ENCODE measurements at regions not wholly inside any gene's neighbourhood (a gene's known extent, or its start where the extent isn't known, plus 50 kb on each side); places are given as distances from the start of the nearest gene placed in this dataset.
A peak's percentile ranks its signal among the peaks of the same experiment; 100 is the strongest.

DNA sequence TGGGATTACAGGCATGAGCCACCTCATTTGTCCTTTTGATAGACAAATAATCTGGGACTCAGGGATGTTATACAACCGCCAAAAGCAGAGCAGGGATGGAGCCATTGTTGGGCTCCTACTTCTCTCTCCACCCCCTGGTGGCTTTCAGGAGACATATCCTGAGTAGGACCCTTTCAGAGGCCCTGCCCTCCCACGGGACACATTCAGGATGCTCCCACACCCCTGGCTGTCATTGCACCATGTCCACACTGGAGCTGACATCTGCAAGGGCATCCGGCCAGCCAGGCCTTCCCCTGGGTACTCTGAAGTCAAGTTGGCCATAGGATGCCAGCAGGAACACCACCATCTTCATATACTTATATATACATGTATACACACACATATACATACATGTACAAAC is 181.8 kb downstream of the SYK start:
- Histone ChIP-seq H3K27me3 (ENCODE audit: low read depth, low read length) (no peaks in the 10 kb centered on the region), H3K36me3 (ENCODE audit: control insufficient read depth in 1 of 2, insufficient read depth in 2 of 2, low read length in 2 of 2) (no peaks in the 10 kb centered on the region), H3K4me1 (ENCODE audit: control insufficient read depth in 1 of 2, insufficient read depth in 2 of 2, low read length in 2 of 2) (no peaks in the 10 kb centered on the region), H3K27ac (ENCODE audit: low read length) (no peak overlapping the region), H3K4me3 (ENCODE audit: low read depth in 1 of 2, low read length in 2 of 2) (no peak overlapping the region), H3K9me3 (ENCODE audit: control insufficient read depth in 1 of 2, low read length in 2 of 2) (no peaks in the 10 kb centered on the region)

DNA sequence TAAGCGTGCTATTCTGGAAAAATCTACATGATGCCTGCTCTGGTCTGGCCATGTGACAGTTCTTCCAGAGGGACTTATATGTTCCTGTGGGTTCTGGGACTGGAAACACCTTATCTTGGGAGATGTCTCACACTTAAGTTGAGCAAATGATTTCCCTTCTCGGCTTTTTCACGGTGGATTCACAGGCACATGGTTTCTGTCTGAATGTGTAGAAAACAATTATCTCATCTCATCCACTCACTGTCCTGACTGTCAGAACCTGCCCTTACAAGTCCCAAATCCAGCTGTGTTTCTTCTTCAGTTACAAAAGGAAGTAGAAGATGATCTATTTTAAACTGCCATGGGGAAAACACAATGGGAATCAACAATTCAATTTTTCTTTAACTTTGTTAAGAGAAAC is 184.0 kb downstream of the SYK start:
- Histone ChIP-seq H3K27ac (ENCODE audit: low read length) (no peak overlapping the region), H3K9me3 (ENCODE audit: control insufficient read depth in 1 of 2, low read length in 2 of 2) (peaks cover 0 to 4% of the 10 kb centered on the region in 2 donors), H3K4me3 (ENCODE audit: low read depth in 1 of 2, low read length in 2 of 2) (no peak overlapping the region), H3K36me3 (ENCODE audit: control insufficient read depth in 1 of 2, insufficient read depth in 2 of 2, low read length in 2 of 2) (no peaks in the 10 kb centered on the region), H3K4me1 (ENCODE audit: control insufficient read depth in 1 of 2, insufficient read depth in 2 of 2, low read length in 2 of 2) (no peaks in the 10 kb centered on the region), H3K27me3 (ENCODE audit: low read depth, low read length) (no peaks in the 10 kb centered on the region)

DNA sequence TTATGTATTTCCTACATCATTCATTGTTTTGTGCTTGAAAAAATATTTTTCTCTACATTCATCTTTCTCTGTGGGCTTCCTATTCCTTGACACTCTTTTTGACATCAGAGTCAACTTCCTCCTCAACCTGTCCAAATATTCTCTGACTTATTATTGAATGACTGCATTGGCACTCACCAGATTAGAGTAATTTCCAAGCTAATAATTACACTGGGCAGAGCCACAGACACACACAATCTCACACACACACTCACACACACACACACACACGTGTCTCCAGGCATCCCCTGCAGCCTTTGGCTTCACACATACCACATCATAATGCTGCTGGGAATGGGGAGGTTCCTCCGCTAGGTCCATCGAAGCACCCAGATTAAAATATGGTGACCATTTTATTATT is 184.5 kb downstream of the SYK start:
- Histone ChIP-seq H3K27me3 (ENCODE audit: low read depth, low read length) (no peaks in the 10 kb centered on the region), H3K4me1 (ENCODE audit: control insufficient read depth in 1 of 2, insufficient read depth in 2 of 2, low read length in 2 of 2) (no peaks in the 10 kb centered on the region), H3K36me3 (ENCODE audit: control insufficient read depth in 1 of 2, insufficient read depth in 2 of 2, low read length in 2 of 2) (no peaks in the 10 kb centered on the region), H3K4me3 (ENCODE audit: low read depth in 1 of 2, low read length in 2 of 2) (no peak overlapping the region), H3K27ac (ENCODE audit: low read length) (no peak overlapping the region), H3K9me3 (ENCODE audit: control insufficient read depth in 1 of 2, low read length in 2 of 2) (peaks cover 0 to 4% of the 10 kb centered on the region in 2 donors)

DNA sequence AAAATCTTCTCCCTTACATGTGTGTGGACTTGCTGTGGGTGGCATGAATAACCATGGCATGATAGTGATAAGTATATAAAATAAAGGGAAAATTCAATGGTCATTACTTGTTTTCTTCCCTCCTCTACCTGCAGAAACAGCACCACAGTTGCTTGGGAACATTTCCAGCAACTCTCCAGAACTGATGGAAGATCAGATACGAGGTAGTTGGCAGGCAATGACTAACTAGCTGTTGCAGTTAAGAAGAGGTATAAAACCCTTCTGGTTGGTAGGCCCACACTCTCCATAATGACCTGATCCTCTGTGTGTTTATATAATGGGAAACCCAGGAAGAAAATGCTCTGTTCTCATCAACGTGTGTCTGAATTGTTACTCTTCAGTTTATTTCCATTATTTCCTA is 185.9 kb downstream of the SYK start:
- no peak overlapping the region for H3K4me3 ChIP-seq (ENCODE audit: low read depth in 1 of 2, low read length in 2 of 2)
- peaks cover 0 to 4% of the 10 kb centered on the region in 2 donors for H3K9me3 ChIP-seq (ENCODE audit: control insufficient read depth in 1 of 2, low read length in 2 of 2)
- no peaks in the 10 kb centered on the region for H3K27me3 ChIP-seq (ENCODE audit: low read depth, low read length)
- H3K36me3 ChIP-seq (ENCODE audit: control insufficient read depth in 1 of 2, insufficient read depth in 2 of 2, low read length in 2 of 2): no peaks in the 10 kb centered on the region
- H3K27ac ChIP-seq (ENCODE audit: low read length): no peak overlapping the region
- H3K4me1 ChIP-seq (ENCODE audit: control insufficient read depth in 1 of 2, insufficient read depth in 2 of 2, low read length in 2 of 2): no peaks in the 10 kb centered on the region

DNA sequence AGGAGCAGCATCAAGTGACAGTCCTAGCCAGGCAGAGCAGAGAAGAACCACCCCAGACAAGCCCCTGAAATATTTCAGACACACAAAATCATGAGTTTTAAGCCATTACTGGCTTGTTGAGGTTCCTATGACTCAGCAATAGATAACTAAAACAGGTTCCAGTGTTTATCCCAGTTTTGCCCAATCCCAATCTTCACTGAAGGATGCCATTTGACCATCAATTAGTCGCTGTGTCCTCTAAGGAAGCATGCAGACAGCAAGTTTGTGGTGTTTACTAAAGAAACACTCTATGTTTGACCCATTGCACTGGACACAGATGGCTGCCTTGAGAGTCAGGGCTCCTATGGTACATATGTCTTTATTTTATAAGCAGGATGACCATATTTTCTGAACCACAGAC is 186.7 kb downstream of the SYK start:
- Histone ChIP-seq H3K27me3 (ENCODE audit: low read depth, low read length) (no peaks in the 10 kb centered on the region), H3K27ac (ENCODE audit: low read length) (no peak overlapping the region), H3K36me3 (ENCODE audit: control insufficient read depth in 1 of 2, insufficient read depth in 2 of 2, low read length in 2 of 2) (no peaks in the 10 kb centered on the region), H3K9me3 (ENCODE audit: control insufficient read depth in 1 of 2, low read length in 2 of 2) (peaks cover 0 to 4% of the 10 kb centered on the region in 2 donors), H3K4me1 (ENCODE audit: control insufficient read depth in 1 of 2, insufficient read depth in 2 of 2, low read length in 2 of 2) (no peaks in the 10 kb centered on the region), H3K4me3 (ENCODE audit: low read depth in 1 of 2, low read length in 2 of 2) (no peak overlapping the region)

DNA sequence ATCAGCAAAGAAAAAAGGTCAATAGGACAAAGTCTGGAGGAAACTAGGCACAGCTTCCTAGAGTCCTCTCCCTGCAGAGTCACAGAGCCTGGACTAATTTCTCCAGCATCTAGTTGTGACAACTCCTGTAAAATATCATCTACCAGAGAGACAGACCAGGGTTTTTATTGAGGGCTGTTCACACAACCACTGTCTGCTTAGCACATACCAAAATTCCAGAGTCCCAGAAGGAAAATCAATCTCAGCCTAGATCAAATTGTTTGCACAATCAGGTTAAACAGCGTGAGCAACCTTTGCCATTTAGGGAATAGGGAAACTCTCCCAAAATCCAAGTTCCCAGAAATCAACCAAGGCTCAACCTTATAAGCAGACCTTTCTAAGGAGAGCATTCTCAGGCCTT is 190.3 kb downstream of the SYK start:
- no peaks in the 10 kb centered on the region for H3K4me1 ChIP-seq (ENCODE audit: control insufficient read depth in 1 of 2, insufficient read depth in 2 of 2, low read length in 2 of 2)
- no peaks in the 10 kb centered on the region for H3K36me3 ChIP-seq (ENCODE audit: control insufficient read depth in 1 of 2, insufficient read depth in 2 of 2, low read length in 2 of 2)
- H3K27ac ChIP-seq (ENCODE audit: low read length): peak overlapping the region; percentile 62
- H3K27me3 ChIP-seq (ENCODE audit: low read depth, low read length): no peaks in the 10 kb centered on the region
- peaks cover 0 to 4% of the 10 kb centered on the region in 2 donors for H3K9me3 ChIP-seq (ENCODE audit: control insufficient read depth in 1 of 2, low read length in 2 of 2)
- no peak overlapping the region for H3K4me3 ChIP-seq (ENCODE audit: low read depth in 1 of 2, low read length in 2 of 2)

DNA sequence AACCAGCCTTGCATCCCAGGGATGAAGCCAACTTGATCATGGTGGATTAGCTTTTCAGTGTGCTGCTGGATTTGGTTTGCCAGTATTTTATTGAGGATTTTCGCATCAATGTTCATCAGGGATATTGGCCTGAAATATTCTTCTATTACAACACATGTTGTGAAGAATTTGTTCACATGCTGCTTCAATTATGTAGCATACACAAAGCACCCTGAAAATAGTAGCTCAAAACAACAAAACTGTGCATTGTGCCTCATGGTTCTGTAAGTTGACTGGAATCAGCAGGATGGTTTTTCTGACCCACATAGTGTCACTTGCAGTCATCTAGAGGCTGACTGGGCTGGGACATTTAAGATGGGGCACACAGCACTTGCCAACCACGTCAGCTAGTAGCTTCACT is 193.9 kb downstream of the SYK start:
- Histone ChIP-seq H3K4me1 (ENCODE audit: control insufficient read depth in 1 of 2, insufficient read depth in 2 of 2, low read length in 2 of 2) (no peaks in the 10 kb centered on the region), H3K4me3 (ENCODE audit: low read depth in 1 of 2, low read length in 2 of 2) (no peak overlapping the region), H3K36me3 (ENCODE audit: control insufficient read depth in 1 of 2, insufficient read depth in 2 of 2, low read length in 2 of 2) (no peaks in the 10 kb centered on the region), H3K27ac (ENCODE audit: low read length) (no peak overlapping the region), H3K27me3 (ENCODE audit: low read depth, low read length) (no peaks in the 10 kb centered on the region), H3K9me3 (ENCODE audit: control insufficient read depth in 1 of 2, low read length in 2 of 2) (no peaks in the 10 kb centered on the region)

DNA sequence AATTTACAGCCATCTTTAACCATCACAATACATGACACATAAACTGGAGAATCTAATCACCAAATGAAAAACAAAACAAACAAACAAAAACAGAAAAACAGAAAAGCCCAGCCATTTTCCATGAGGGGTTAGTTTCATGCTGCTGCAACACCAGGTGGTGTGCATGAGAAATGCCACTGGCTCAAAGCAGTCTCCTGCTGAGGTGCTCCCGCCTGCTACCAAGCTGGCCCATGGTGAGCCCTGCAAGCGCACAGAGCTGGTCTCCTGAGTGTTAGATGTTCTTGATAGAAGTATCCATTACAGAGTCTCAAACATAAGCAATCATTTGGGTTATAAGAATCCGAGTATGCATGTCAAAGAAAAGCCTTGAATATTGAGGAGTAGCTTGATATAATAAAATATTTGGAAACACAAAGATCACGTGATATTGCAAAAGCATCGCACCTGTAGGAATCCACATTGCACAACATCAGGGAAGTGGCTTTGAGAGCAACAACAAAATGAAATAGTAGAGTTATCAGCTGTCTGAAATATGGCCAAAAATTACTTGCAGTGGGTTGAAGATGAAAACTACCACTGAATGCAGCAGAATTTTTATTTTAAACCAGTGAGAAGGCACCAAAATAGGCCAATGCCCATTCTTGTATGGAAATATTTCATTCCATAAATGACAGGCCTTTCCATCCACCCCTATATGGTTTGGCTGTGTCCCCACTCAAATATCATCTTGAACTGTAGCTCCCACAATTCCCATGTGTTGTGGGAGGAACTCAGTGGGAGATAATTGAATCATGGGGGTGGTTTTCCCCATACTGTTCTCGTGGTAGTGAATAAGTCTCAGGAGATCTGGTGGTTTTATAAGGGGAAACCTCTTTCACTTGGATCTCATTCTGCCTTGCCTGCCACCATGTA is 194.8 kb downstream of the SYK start:
- Histone ChIP-seq H3K9me3 (ENCODE audit: control insufficient read depth in 1 of 2, low read length in 2 of 2) (no peaks in the 10 kb centered on the region), H3K27me3 (ENCODE audit: low read depth, low read length) (no peaks in the 10 kb centered on the region), H3K4me3 (ENCODE audit: low read depth in 1 of 2, low read length in 2 of 2) (no peak overlapping the region), H3K4me1 (ENCODE audit: control insufficient read depth in 1 of 2, insufficient read depth in 2 of 2, low read length in 2 of 2) (no peaks in the 10 kb centered on the region), H3K27ac (ENCODE audit: low read length) (no peak overlapping the region), H3K36me3 (ENCODE audit: control insufficient read depth in 1 of 2, insufficient read depth in 2 of 2, low read length in 2 of 2) (no peaks in the 10 kb centered on the region)

DNA sequence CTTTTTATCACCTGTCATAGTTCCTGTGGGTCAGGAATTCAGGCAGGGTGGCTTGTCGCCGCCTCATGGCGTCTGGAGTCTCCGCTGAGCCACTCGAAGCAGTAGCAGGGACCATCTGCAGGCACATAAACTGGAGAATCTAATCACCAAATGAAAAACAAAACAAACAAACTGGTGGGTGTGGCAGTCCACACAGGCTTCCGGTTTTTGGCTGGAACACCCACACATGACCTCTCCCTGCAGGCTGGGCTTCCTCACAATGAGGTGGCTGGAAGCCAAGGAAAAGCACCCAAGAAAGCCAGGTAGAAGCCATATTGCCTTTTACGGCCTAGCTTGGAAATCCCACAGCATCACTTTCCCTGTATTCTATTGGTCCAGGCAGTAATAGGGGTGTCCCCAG is 197.0 kb downstream of the SYK start:
- Histone ChIP-seq H3K4me3 (ENCODE audit: low read depth in 1 of 2, low read length in 2 of 2) (no peak overlapping the region), H3K9me3 (ENCODE audit: control insufficient read depth in 1 of 2, low read length in 2 of 2) (no peaks in the 10 kb centered on the region), H3K27me3 (ENCODE audit: low read depth, low read length) (no peaks in the 10 kb centered on the region), H3K4me1 (ENCODE audit: control insufficient read depth in 1 of 2, insufficient read depth in 2 of 2, low read length in 2 of 2) (no peaks in the 10 kb centered on the region), H3K27ac (ENCODE audit: low read length) (no peak overlapping the region), H3K36me3 (ENCODE audit: control insufficient read depth in 1 of 2, insufficient read depth in 2 of 2, low read length in 2 of 2) (no peaks in the 10 kb centered on the region)

DNA sequence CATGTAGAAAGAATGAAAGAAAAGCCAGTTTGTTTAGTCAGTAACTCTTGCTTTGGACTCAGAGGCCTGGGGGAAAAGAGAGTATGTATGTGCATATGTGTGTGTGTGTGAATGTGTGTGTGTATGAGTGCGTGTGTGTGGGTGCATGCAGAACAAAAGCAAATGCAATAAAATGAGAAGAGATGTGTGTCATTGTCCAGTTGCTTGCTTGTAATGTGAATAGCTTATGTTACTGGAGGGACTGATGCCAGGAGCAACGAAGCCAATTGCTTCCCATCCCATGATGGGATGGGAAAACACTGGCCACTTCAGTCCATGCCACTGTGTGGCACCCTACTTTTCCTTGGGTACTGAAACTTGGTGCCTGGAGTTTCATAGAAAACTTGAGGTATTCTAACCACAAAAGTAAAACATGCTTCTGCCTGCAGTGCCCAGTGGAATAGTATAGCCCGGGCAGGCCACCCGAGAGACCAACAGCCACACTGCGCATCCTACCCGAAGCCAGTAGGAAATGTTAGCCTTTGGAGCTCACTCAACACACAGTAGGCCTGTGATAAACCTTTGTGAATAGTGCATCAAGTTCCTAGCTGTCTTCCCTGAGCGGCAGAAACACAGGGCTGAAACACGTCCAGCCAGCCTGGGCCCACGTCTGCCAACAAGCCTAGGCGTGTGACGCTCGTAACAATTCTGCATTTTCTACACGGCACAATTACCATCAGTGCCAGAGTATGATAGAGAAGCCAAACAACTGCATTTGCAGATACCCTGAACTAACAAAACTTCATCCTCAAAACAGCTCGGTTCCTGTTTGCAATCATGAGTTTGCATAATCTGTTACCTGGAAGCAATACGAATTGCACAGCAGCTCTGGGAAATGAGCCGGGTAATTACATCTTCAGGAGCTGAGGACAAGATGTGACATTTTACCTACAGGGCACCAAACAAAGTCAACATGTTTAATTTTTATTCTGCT is 198.1 kb downstream of the SYK start:
- H3K27me3 ChIP-seq (ENCODE audit: low read depth, low read length): no peaks in the 10 kb centered on the region
- no peak overlapping the region for H3K27ac ChIP-seq (ENCODE audit: low read length)
- no peaks in the 10 kb centered on the region for H3K36me3 ChIP-seq (ENCODE audit: control insufficient read depth in 1 of 2, insufficient read depth in 2 of 2, low read length in 2 of 2)

DNA sequence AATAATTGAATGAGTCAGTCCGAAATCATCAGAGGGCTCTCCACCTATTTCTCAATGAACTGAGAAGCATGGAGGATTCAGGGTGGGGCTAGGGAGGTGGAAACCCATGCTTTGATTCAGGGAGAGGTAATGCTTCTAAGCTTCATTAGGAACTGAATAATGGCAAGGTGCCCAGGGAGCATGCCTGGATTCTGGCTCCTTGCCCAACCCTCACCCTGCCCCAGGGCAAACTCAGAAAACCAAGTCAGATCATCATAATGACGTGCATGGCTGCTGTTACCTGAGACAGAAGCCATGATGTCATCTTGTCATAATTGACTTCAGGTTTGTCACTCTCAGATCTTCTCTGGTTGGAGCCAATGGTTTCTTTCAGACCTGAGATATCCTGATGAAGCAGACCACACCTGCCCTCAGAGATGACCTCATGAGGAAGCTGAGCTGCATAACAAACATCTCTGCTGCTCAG is 199.6 kb downstream of the SYK start:
- no peak overlapping the region for H3K4me3 ChIP-seq (ENCODE audit: low read depth in 1 of 2, low read length in 2 of 2)
- no peak overlapping the region for H3K27ac ChIP-seq (ENCODE audit: low read length)
- H3K4me1 ChIP-seq (ENCODE audit: control insufficient read depth in 1 of 2, insufficient read depth in 2 of 2, low read length in 2 of 2): no peaks in the 10 kb centered on the region
- H3K27me3 ChIP-seq (ENCODE audit: low read depth, low read length): no peaks in the 10 kb centered on the region
- no peaks in the 10 kb centered on the region for H3K9me3 ChIP-seq (ENCODE audit: control insufficient read depth in 1 of 2, low read length in 2 of 2)
- no peaks in the 10 kb centered on the region for H3K36me3 ChIP-seq (ENCODE audit: control insufficient read depth in 1 of 2, insufficient read depth in 2 of 2, low read length in 2 of 2)

More for the DNA sequence above, 198.1 kb downstream of the SYK start:
- H3K4me3 ChIP-seq (ENCODE audit: low read depth in 1 of 2, low read length in 2 of 2): no peak overlapping the region
- no peaks in the 10 kb centered on the region for H3K4me1 ChIP-seq (ENCODE audit: control insufficient read depth in 1 of 2, insufficient read depth in 2 of 2, low read length in 2 of 2)
- no peaks in the 10 kb centered on the region for H3K9me3 ChIP-seq (ENCODE audit: control insufficient read depth in 1 of 2, low read length in 2 of 2)
